AG04449 (cell line): ENCODE measurements at regions not wholly inside any gene's neighbourhood (a gene's known extent, or its start where the extent isn't known, plus 50 kb on each side); places are given as distances from the start of the nearest gene placed in this dataset.

Source experiments
- CTCF ChIA-PET: fragments of 350-600 bp; formaldehyde crosslinking; extraction: SDS; loops from one replicate; lab custom pipeline; 2021; ENCODE audit warnings: antibody characterized with exemption; lab: Yijun Ruan, JAX
- POLR2A ChIA-PET: fragments of 400-600, 350-600 bp; formaldehyde crosslinking; extraction: SDS; loops from one replicate; lab custom pipeline; 2020; ENCODE audit warnings: antibody characterized with exemption, inconsistent platforms; lab: Yijun Ruan, JAX
- DNase-seq: peaks from one replicate; pipeline ENCODE4 v3.0.0-alpha.2; 2010; ENCODE audit warnings: low read depth, low spot score
- H3K4me3 ChIP-seq: 2 replicates; pipeline ENCODE4 v1.5.1; 2011; ENCODE audit warnings: low read depth, mild to moderate bottlenecking, control low read depth, low read length
- CTCF ChIP-seq: IDR thresholded peaks from one replicate; pipeline ENCODE4 v1.5.1; 2011; ENCODE audit warnings: mild to moderate bottlenecking, moderate library complexity, low read length, control low read depth, inconsistent platforms; ENCODE audit not compliant: insufficient read depth; ENCODE audit errors: missing control alignments

GRCh38 chr10:9657530-9657929 is 1360.1 kb upstream of the CELF2 start:
- ChIA-PET CTCF (no interaction called here), POLR2A (no interaction called here)
- no peak overlapping the region for H3K4me3 ChIP-seq
- TF ChIP-seq CTCF, result no peak
- no peak for DNase-seq

GRCh38 chr10:9668411-9668810 is 1349.3 kb upstream of the CELF2 start:
- ChIA-PET CTCF (interaction anchor here (1.0 kb wide), 1 partner anchor 29 kb away, joined by 3 read pairs; no protein-coding TSS in a partner anchor), POLR2A (no interaction called here)
- H3K4me3 ChIP-seq, result no peak overlapping the region
- TF ChIP-seq CTCF, result no peak
- no peak for DNase-seq

- ChIA-PET CTCF (no interaction called here), POLR2A (no interaction called here)
- no peak for DNase-seq
- H3K4me3 ChIP-seq, result no peak overlapping the region
- no peak for TF ChIP-seq CTCF
Measured at GRCh38 chr10:9670911-9671310, 1346.8 kb upstream of the CELF2 start.

- no peak for DNase-seq
- ChIA-PET CTCF (interaction anchor here (1.3 kb wide), 1 partner anchor 75 kb away, joined by 3 read pairs; no protein-coding TSS in a partner anchor), POLR2A (no interaction called here)
- no peak for TF ChIP-seq CTCF
- H3K4me3 ChIP-seq, result no peak overlapping the region
Measured at GRCh38 chr10:9681655-9682054, 1336.0 kb upstream of the CELF2 start.

GRCh38 chr10:9682802-9683201 is 1334.9 kb upstream of the CELF2 start:
- no peak for TF ChIP-seq CTCF
- ChIA-PET CTCF (no interaction called here), POLR2A (no interaction called here)
- DNase-seq, result no peak
- H3K4me3 ChIP-seq, result no peak overlapping the region

- DNase-seq, result no peak
- no peak overlapping the region for H3K4me3 ChIP-seq
- TF ChIP-seq CTCF, result no peak
- CTCF ChIA-PET, result no interaction called here
- POLR2A ChIA-PET, result interaction anchor here (0.6 kb wide), 1 partner anchor 23 kb away, joined by 4 read pairs; no protein-coding TSS in a partner anchor
Measured at GRCh38 chr10:9684186-9684585, 1333.5 kb upstream of the CELF2 start.
